ENCODE measurements at regions not wholly inside any gene's neighbourhood (a gene's known extent, or its start where the extent isn't known, plus 50 kb on each side); places are given as distances from the start of the nearest gene placed in this dataset.

GRCh38 chr22:48658246-48658645, 1169.4 kb downstream of the BRD1 start:
- no peak for TF ChIP-seq POLR2AphosphoS5 (IDR thresholded peaks at IDR 0.05; ENCODE audit: borderline replicate concordance, low read depth, low read length)
- no peak for TF ChIP-seq EZH2 (IDR thresholded peaks at IDR 0.05)
- no peak for TF ChIP-seq FOXP2 (optimal IDR thresholded peaks at IDR 0.05; ENCODE audit: control extremely low read depth, extremely low read length, insufficient read depth)
